AG04450 (cell line): ENCODE measurements at regions not wholly inside any gene's neighbourhood (a gene's known extent, or its start where the extent isn't known, plus 50 kb on each side); places are given as distances from the start of the nearest gene placed in this dataset.

Source experiments
- CTCF ChIA-PET: fragments of 300-600, 350-600 bp; formaldehyde crosslinking; extraction: SDS; loops from one replicate; lab custom pipeline; 2022; ENCODE audit warnings: antibody characterized with exemption, inconsistent platforms; lab: Charles Lee
- POLR2A ChIA-PET: fragments of 350-600 bp; formaldehyde crosslinking; extraction: SDS; loops from one replicate; lab custom pipeline; 2021; ENCODE audit warnings: antibody characterized with exemption, inconsistent platforms; lab: Yijun Ruan, JAX
- DNase-seq: peaks from one replicate; pipeline ENCODE4 v3.0.0-alpha.2; 2011; ENCODE audit warnings: low read depth, low spot score
- H3K27ac ChIP-seq: one replicate; pipeline ENCODE4 v1.5.1; 2012; ENCODE audit warnings: low read depth, low read length, control low read depth
- H3K27me3 ChIP-seq: one replicate; pipeline ENCODE4 v1.6.0; 2012; ENCODE audit warnings: low read length; ENCODE audit not compliant: control insufficient read depth, insufficient read depth
- H3K4me3 ChIP-seq: 2 replicates; pipeline ENCODE4 v1.5.1; 2011; ENCODE audit warnings: mild to moderate bottlenecking, low read depth, low read length, control low read depth
- H3K9me3 ChIP-seq: 2 replicates; pipeline ENCODE4 v1.5.1; 2012; ENCODE audit warnings: low read length; ENCODE audit not compliant: control insufficient read depth, insufficient read depth
- TF ChIP-seq, protein P1 (sequence below): IDR thresholded peaks from 2 replicates; pipeline ENCODE4 v1.5.1; 2011; ENCODE audit warnings: low read depth, low read length, control low read depth, inconsistent platforms

DNA sequence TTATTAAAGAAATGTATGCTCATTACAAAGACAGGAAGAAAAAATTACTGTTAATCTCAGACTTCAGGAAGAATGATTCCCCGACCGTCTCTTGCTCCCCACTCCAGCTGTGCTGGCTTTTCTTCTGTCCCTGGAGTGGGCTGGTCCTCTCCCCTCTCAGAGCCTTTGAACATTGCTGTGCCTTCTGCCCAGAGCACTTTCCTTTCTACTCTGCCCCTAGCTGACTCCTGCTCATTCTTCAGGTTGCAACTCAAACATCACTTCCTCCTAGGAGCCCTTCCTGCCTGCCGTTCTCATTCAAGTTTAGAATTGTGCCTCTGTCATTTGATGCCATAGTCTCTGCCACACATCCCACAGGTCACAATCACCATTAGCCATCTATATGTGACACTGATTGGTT lies 329.5 kb downstream of the MIAT start:
- H3K27ac ChIP-seq: no peak overlapping the region
- H3K9me3 ChIP-seq: no peaks in the 10 kb centered on the region
- peaks cover 26% of the 10 kb centered on the region for H3K27me3 ChIP-seq
- no peak overlapping the region for H3K4me3 ChIP-seq
- POLR2A ChIA-PET: no interaction called here
- TF ChIP-seq, protein P1, sequence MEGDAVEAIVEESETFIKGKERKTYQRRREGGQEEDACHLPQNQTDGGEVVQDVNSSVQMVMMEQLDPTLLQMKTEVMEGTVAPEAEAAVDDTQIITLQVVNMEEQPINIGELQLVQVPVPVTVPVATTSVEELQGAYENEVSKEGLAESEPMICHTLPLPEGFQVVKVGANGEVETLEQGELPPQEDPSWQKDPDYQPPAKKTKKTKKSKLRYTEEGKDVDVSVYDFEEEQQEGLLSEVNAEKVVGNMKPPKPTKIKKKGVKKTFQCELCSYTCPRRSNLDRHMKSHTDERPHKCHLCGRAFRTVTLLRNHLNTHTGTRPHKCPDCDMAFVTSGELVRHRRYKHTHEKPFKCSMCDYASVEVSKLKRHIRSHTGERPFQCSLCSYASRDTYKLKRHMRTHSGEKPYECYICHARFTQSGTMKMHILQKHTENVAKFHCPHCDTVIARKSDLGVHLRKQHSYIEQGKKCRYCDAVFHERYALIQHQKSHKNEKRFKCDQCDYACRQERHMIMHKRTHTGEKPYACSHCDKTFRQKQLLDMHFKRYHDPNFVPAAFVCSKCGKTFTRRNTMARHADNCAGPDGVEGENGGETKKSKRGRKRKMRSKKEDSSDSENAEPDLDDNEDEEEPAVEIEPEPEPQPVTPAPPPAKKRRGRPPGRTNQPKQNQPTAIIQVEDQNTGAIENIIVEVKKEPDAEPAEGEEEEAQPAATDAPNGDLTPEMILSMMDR: no peak
- no peak for DNase-seq
- CTCF ChIA-PET: no interaction called here

DNA sequence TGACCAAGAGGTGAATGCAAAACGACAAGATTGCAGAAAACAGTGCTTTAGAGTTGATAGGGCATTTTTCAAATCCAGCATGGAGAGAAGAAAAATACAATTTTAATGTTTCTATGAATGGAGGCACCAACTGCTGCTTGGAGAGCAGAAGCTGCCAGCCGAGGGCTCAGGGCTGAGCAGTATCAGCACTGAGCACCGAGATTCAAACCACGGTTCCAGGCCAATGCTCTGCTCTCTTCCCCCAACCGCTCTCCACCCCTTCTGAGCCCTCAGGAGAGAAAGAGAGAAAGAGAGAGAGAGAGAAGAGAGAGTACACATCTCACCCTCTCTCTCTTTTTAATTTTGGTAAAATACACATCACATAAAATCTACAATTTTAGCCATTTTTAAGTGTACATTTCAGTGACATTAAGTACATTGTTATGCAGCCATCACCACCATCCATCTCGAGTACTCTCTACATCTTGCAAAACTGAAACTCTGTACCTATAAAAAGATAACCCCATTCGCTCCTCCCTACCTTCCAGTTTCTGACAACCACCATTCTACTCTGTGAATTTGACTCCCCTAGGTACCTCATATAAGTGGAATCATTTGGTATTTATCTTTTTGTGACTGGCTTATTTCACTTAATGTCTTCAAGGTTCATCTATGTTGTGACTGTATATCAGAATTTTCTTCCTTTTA lies 333.3 kb downstream of the MIAT start:
- TF ChIP-seq, protein P1: no peak
- ChIA-PET CTCF (no interaction called here), POLR2A (no interaction called here)
- H3K27ac ChIP-seq: no peak overlapping the region
- peaks cover 16% of the 10 kb centered on the region for H3K27me3 ChIP-seq
- DNase-seq: no peak
- no peaks in the 10 kb centered on the region for H3K9me3 ChIP-seq
- H3K4me3 ChIP-seq: no peak overlapping the region

DNA sequence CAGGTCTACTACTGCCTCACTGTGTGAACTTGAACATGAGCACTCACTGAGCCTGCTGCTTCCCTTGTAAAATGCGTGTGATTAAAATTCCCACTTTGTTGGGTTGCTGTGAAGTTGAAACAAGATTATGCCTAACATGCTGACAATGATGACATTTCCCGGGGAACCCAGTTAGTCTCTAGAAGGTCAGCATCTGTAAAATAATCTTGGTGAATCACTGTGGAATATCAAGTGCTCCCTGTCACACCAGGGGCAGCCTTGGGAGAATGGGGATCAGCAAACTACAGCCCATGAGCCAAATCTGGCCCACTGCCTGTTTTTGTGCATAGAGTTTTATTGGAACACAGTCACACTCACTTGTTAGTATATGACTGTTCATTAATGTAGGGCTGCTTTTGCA lies 335.2 kb downstream of the MIAT start:
- H3K27me3 ChIP-seq: peaks cover 7% of the 10 kb centered on the region
- H3K9me3 ChIP-seq: no peaks in the 10 kb centered on the region
- no peak for DNase-seq
- TF ChIP-seq, protein P1: no peak
- H3K4me3 ChIP-seq: no peak overlapping the region
- CTCF ChIA-PET: no interaction called here
- POLR2A ChIA-PET: no interaction called here
- no peak overlapping the region for H3K27ac ChIP-seq

DNA sequence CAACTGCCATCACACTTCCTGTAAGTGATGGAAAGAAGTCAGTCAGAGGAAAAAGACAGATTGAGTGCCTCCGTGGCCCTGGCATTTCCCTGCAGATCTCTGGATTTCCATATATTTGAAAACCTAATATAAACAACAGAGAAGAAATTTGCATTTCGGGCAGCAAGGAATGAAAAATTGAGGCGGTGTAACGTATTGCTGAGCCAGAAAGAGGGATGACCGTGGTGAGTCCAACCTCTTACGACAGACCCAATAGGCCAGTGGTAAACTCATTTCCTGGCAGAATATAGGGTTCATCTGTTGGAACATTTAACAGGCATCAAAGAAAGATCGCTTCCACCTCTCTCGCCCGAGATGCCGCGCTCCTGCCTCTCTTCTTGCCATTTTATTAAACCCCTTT lies 336.5 kb downstream of the MIAT start:
- no peaks in the 10 kb centered on the region for H3K9me3 ChIP-seq
- ChIA-PET POLR2A (no interaction called here), CTCF (interaction anchor here (0.6 kb wide), 1 partner anchor 633 kb away, joined by 3 read pairs; no protein-coding TSS in a partner anchor)
- H3K27ac ChIP-seq: no peak overlapping the region
- peaks cover 7% of the 10 kb centered on the region for H3K27me3 ChIP-seq
- no peak overlapping the region for H3K4me3 ChIP-seq
- TF ChIP-seq, protein P1: no peak
- no peak for DNase-seq

DNA sequence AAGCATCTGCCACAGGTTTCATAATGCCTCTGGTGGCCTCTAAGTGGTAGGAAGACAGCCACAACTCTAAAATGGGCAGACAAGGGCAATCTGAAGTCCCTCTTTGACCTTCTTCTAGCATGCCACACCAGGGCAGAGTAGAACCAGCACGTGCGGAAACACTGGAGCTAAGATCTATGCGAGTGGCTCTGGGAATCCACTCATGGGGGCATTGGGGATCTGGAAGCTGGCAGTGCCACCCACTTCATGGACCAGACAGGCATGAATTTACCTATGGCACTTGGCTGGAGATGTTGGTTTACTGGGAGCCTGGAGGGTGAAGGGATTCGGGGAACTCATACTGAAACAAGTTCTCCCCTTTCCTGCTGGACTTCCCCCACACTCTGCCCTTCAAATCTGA lies 337.4 kb downstream of the MIAT start:
- TF ChIP-seq, protein P1: no peak
- ChIA-PET POLR2A (no interaction called here), CTCF (no interaction called here)
- Histone ChIP-seq H3K4me3 (no peak overlapping the region), H3K27ac (no peak overlapping the region), H3K9me3 (no peaks in the 10 kb centered on the region), H3K27me3 (peaks cover 5% of the 10 kb centered on the region)
- no peak for DNase-seq
